HFFc6 (cell line): ENCODE measurements at regions not wholly inside any gene's neighbourhood (a gene's known extent, or its start where the extent isn't known, plus 50 kb on each side); places are given as distances from the start of the nearest gene placed in this dataset.
"Not testable (repeated sequence)": the region's sequence is repeated elsewhere in the genome, so short reads cannot be mapped to it uniquely, and the experiment has no call there.

Experiments used
- DNase-seq: peaks from one replicate; pipeline ENCODE4 v3.0.0-alpha.2; 2018
- H3K27ac Mint-ChIP-seq: 2 replicates; pipeline ENCODE4 v1.8.0; 2020; ENCODE audit warnings: mild to moderate bottlenecking, mixed read lengths
- H3K27me3 Mint-ChIP-seq: 2 replicates; pipeline ENCODE4 v1.8.0; 2021; ENCODE audit warnings: mild to moderate bottlenecking, moderate library complexity, mixed read lengths; ENCODE audit not compliant: insufficient read depth
- H3K36me3 Mint-ChIP-seq: 2 replicates; pipeline ENCODE4 v1.8.0; 2021; ENCODE audit warnings: low read depth, mixed read lengths
- H3K4me1 Mint-ChIP-seq: 2 replicates; pipeline ENCODE4 v1.8.0; 2020; ENCODE audit warnings: low read depth, mixed read lengths
- H3K4me3 Mint-ChIP-seq: 2 replicates; pipeline ENCODE4 v1.8.0; 2020; ENCODE audit warnings: mild to moderate bottlenecking, moderate library complexity, mixed read lengths
- H3K9me3 Mint-ChIP-seq: 2 replicates; pipeline ENCODE4 v1.8.0; 2020; ENCODE audit warnings: mild to moderate bottlenecking, mixed read lengths
- TF ChIP-seq, protein P1 (sequence below): fragments of 200-600 bp; sonication (generic); IDR thresholded peaks from 2 replicates; pipeline ENCODE4 v1.5.0; 2021; ENCODE audit warnings: antibody characterized with exemption, mild to moderate bottlenecking

DNA sequence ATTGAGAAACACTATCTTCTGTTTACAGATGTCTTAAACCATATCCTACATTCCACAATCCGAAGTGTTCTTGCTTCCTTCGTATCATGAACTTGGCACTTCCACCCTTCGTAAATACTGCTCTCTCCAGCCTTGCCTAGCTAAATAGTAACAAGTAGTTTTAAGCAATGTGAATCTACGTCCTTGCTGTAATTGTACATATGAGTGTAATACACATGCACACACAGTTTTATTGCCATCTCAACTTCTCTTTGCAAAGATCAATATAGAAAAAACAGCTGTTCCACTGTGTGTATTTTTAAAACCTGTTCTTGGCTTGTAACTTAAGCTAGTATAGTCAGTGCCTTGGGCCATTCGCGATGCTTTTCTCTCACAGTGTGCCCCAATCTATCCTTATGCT, 1524.7 kb downstream of the GRIK2 start:
- no peaks in the 10 kb centered on the region; the same call in 1 of the 2 replicates for H3K36me3 Mint-ChIP-seq
- DNase-seq, result no peak
- no peak overlapping the region for H3K27ac Mint-ChIP-seq
- H3K9me3 Mint-ChIP-seq, result peaks cover 31% of the 10 kb centered on the region
- no peaks in the 10 kb centered on the region for H3K4me1 Mint-ChIP-seq
- TF ChIP-seq, protein P1, sequence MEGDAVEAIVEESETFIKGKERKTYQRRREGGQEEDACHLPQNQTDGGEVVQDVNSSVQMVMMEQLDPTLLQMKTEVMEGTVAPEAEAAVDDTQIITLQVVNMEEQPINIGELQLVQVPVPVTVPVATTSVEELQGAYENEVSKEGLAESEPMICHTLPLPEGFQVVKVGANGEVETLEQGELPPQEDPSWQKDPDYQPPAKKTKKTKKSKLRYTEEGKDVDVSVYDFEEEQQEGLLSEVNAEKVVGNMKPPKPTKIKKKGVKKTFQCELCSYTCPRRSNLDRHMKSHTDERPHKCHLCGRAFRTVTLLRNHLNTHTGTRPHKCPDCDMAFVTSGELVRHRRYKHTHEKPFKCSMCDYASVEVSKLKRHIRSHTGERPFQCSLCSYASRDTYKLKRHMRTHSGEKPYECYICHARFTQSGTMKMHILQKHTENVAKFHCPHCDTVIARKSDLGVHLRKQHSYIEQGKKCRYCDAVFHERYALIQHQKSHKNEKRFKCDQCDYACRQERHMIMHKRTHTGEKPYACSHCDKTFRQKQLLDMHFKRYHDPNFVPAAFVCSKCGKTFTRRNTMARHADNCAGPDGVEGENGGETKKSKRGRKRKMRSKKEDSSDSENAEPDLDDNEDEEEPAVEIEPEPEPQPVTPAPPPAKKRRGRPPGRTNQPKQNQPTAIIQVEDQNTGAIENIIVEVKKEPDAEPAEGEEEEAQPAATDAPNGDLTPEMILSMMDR, result no peak
- no peak overlapping the region for H3K4me3 Mint-ChIP-seq
- no peaks in the 10 kb centered on the region for H3K27me3 Mint-ChIP-seq

DNA sequence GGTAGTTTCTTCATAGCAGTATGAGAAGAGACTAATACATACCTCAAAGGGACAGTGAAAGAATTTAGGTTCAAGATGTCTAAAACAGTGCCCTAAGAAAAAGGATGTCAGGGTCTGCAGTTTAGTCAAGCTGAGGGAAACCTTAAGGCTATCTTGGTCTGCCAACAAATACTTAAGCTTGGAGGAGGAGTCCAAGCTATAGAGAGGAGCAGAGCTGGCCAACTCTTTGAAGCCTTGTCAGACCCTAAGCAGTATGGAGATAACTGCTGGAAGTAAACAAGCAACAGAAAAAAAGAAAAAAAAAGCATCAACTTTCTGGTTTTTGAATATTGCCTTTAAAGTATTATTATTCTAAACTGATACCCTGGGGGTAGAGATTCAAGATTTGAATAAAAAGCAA, 1518.1 kb downstream of the GRIK2 start:
- H3K9me3 Mint-ChIP-seq, result peaks cover 17% of the 10 kb centered on the region
- H3K36me3 Mint-ChIP-seq, result no peaks in the 10 kb centered on the region
- H3K27me3 Mint-ChIP-seq, result no peaks in the 10 kb centered on the region
- no peak overlapping the region for H3K27ac Mint-ChIP-seq
- no peak for DNase-seq
- TF ChIP-seq, protein P1, result no peak
- no peaks in the 10 kb centered on the region for H3K4me1 Mint-ChIP-seq
- no peak overlapping the region for H3K4me3 Mint-ChIP-seq

DNA sequence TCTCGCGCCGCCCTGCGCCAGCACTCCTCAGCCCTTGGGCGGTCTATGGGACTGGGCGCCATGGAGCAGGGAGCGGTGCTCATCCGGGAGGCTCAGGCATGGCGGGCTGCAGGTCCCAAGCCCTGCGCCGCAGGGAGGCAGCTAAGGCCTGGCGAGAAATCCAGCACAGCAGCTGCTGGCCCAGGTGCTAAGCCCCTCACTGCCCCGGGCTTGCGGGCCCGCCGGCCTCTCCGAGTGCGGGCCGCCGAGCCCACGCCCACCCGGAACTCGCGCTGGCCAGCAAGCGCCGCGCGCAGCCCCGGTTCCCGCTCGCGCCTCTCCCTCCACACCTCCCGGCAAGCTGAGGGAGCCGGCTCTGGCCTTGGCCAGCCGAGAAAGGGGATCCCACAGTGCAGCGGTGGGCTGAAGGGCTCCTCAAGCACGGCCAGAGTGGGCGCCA, 1517.2 kb downstream of the GRIK2 start:
- not testable (repeated sequence) for H3K4me3 Mint-ChIP-seq, H3K4me1 Mint-ChIP-seq, H3K27ac Mint-ChIP-seq, DNase-seq, H3K36me3 Mint-ChIP-seq, H3K27me3 Mint-ChIP-seq
- peaks cover 18% of the 10 kb centered on the region for H3K9me3 Mint-ChIP-seq

DNA sequence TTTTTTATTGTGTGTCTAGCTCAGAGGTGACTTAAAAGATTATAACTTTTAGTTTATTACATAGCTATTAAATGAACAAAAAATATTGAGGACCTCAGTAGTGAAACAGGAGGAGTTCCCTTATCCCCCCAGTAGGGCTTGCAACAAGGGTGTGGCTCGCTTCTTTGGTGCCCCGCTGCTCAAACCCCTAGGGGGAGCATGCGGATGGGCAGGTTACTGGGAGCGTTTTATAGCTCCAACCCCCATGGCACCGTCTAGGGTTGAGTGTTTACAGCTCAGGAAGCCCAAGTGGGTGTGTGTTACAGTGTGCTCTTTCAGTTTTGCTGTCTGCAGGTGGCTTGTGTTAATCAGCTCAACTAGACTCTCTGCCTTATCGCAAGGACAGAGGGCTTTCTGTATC, 1513.7 kb downstream of the GRIK2 start:
- TF ChIP-seq, protein P1, result no peak
- Mint-ChIP-seq H3K4me3 (no peak overlapping the region), H3K27me3 (no peaks in the 10 kb centered on the region), H3K4me1 (no peaks in the 10 kb centered on the region), H3K27ac (no peak overlapping the region), H3K9me3 (peaks cover 21% of the 10 kb centered on the region), H3K36me3 (no peaks in the 10 kb centered on the region)
- no peak for DNase-seq

DNA sequence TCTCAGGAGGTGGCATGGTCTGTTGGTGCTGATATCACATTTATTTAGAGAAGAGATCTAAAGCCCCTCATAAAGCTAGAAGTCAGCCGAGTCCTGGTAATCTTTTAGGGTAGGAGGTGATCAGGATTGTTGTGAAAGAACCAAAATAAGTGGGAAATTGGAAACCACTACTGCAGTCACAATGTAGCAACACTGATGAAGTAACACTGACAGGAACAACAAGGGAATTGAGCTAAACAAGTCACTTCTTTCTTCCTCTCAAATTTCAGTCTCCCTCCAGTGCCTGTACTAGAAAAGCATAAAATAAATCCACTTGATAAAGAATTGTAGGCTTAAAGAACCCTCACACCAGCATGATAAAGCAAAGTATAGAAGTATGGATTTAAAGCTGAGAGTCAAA, 1509.0 kb downstream of the GRIK2 start:
- no peaks in the 10 kb centered on the region for H3K4me1 Mint-ChIP-seq
- no peak for DNase-seq
- H3K4me3 Mint-ChIP-seq, result no peak overlapping the region
- no peaks in the 10 kb centered on the region for H3K36me3 Mint-ChIP-seq
- TF ChIP-seq, protein P1, result no peak
- no peak overlapping the region for H3K27ac Mint-ChIP-seq
- no peaks in the 10 kb centered on the region for H3K27me3 Mint-ChIP-seq
- H3K9me3 Mint-ChIP-seq, result peaks cover 21% of the 10 kb centered on the region

DNA sequence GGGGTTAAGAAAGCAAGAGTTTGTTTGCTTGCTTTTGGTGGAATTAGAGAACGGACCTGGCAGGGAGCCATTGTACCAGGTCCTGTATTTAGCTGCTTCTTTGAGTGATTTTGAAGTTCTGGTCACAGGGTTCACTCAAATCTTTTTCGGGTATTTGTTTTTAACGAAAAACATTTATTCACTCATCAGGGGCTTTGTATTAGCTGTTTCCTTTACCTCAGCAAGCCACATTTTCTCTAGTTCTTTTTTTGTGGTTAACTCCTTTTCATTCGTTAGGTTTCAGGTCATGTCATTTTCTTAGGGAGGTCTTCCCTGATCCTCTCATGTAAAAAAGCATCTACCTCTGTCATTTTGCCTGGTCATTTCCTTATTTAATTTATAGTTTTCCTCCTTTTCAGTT, 1502.2 kb downstream of the GRIK2 start:
- Mint-ChIP-seq H3K36me3 (peaks cover 4% of the 10 kb centered on the region; the same call in 1 of the 2 replicates), H3K4me3 (no peak overlapping the region), H3K4me1 (no peaks in the 10 kb centered on the region), H3K9me3 (peaks cover 40% of the 10 kb centered on the region), H3K27ac (no peak overlapping the region), H3K27me3 (no peaks in the 10 kb centered on the region)
- no peak for DNase-seq
- TF ChIP-seq, protein P1, result no peak
